Kidney capillary endothelial cell (primary cell): ENCODE measurements at regions not wholly inside any gene's neighbourhood (a gene's known extent, or its start where the extent isn't known, plus 50 kb on each side); places are given as distances from the start of the nearest gene placed in this dataset.
A peak's percentile ranks its signal among the peaks of the same experiment; 100 is the strongest.

Experiments
- DNase-seq: peaks from one replicate; pipeline ENCODE4 v3.0.0-alpha.2; 2018; ENCODE audit warnings: low spot score

- DNase-seq: no peak
Measured at GRCh38 chr2:23241611-23242245, 143.3 kb upstream of the KLHL29 start.

- no peak for DNase-seq
Measured at GRCh38 chr2:23243073-23243659, 141.8 kb upstream of the KLHL29 start.

- no peak for DNase-seq
Measured at GRCh38 chr2:23244617-23245016, 140.4 kb upstream of the KLHL29 start.

GRCh38 chr2:23246992-23247683 is 137.8 kb upstream of the KLHL29 start:
- no peak for DNase-seq

GRCh38 chr2:23248667-23249066 is 136.3 kb upstream of the KLHL29 start:
- no peak for DNase-seq

- DNase-seq: no peak
Measured at GRCh38 chr2:23249348-23249747, 135.6 kb upstream of the KLHL29 start.

- DNase-seq: no peak
Measured at GRCh38 chr2:23250371-23250770, 134.6 kb upstream of the KLHL29 start.

GRCh38 chr2:23256643-23257042 is 128.3 kb upstream of the KLHL29 start:
- DNase-seq: no peak

GRCh38 chr2:23260621-23261020 is 124.4 kb upstream of the KLHL29 start:
- DNase-seq: no peak

- no peak for DNase-seq
Measured at GRCh38 chr2:23268467-23269263, 116.3 kb upstream of the KLHL29 start.

GRCh38 chr2:23269747-23270146 is 115.2 kb upstream of the KLHL29 start:
- DNase-seq: no peak

GRCh38 chr2:23270810-23271209 is 114.2 kb upstream of the KLHL29 start:
- DNase-seq: no peak

GRCh38 chr2:23271230-23271629 is 113.7 kb upstream of the KLHL29 start:
- DNase-seq: no peak

GRCh38 chr2:23273786-23274185 is 111.2 kb upstream of the KLHL29 start:
- peak; percentile 46 for DNase-seq

GRCh38 chr2:23280401-23280800 is 104.6 kb upstream of the KLHL29 start:
- DNase-seq: peak; percentile 33

- peak; percentile 36 for DNase-seq
Measured at GRCh38 chr2:23283653-23284052, 101.3 kb upstream of the KLHL29 start.

- no peak for DNase-seq
Measured at GRCh38 chr2:23285091-23285800, 99.7 kb upstream of the KLHL29 start.

- no peak for DNase-seq
Measured at GRCh38 chr2:23286031-23286757, 98.8 kb upstream of the KLHL29 start.

GRCh38 chr2:23286758-23287704 is 97.9 kb upstream of the KLHL29 start:
- peak; percentile 7 for DNase-seq

- no peak for DNase-seq
Measured at GRCh38 chr2:23289671-23290070, 95.3 kb upstream of the KLHL29 start.
